ENCODE measurements at regions not wholly inside any gene's neighbourhood (a gene's known extent, or its start where the extent isn't known, plus 50 kb on each side); places are given as distances from the start of the nearest gene placed in this dataset.
A peak's percentile ranks its signal among the peaks of the same experiment; 100 is the strongest.
"Not testable (repeated sequence)": the region's sequence is repeated elsewhere in the genome, so short reads cannot be mapped to it uniquely, and the experiment has no call there.

DNA sequence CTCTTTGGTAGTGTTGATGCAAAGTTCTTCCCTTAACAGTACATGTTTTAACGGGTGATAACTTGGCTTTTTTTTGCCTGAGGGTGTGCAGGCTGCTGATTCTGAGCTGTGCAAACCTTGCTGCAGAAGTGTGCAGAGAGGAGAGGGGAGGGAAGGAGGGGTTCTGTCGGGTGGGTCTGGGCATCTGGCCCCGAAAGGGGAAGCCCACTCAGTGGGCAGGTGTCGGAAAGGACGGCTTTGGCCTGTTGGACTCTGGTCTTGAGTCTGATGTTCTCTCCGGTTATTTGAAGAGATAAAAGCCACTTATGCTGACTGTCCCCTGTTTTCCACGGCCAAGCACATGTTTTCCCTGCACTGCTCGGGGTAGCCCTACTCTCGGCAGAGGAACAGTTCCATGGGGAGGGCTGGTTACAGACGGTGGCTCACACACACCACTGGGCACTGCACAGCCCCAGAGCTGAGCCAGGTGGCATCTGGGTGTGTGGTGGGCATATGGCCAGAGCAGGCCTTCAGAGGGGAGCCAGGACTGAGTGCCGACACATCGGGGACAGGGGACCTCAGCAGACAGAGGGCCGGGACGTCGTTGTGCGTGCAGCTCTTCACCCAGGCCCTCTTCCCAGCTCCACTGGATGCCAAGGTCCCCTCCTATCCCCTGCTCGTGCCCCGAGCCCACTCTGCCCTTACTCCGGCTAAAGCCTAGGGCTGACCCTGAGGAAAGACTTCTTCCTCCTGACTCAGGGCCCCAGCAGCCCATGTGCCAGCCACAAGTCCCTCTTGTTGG, 93.2 kb downstream of the TEX29 start:
- DNase-seq (ENCODE audit: low read depth) = no peak

DNA sequence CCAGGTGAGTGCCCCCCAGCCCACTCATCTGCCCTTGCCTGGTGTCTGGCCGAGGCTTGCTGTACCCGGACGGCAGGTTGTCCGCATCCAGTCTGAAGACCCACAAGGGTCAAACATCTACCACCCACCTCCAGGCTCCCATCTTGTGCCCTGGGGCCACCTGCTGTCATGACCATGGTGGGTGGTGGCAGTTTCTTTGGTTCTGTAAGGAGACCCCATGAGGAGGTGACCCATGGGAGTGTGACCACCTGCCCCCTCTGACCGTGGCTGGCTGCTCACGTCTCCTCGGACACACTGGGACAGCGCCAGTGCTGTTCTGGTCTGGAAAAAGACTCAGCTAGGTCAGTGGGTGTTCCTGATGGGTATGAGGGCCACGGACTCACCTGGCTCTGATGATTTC, 93.9 kb downstream of the TEX29 start:
- DNase-seq (ENCODE audit: low read depth) = no peak

DNA sequence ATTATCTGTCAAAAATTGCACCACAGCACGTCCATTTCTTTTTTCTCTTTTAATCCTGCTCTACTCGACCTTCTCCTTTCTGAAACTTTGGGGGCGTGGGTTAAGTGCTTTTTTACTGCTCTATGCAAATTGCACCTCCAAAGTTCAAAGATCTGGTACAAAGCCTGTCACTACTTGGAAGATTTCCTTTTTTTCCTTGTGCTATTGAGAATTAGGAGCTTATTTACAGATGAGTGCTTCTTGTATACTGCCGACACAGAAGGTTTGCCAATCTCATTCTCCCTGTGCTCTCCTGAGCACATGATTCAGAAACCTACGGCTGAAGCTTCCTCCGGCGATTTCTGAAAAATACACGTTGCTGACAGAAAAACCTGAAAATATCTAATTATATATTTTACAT, 94.8 kb downstream of the TEX29 start:
- no peak for DNase-seq (ENCODE audit: low read depth)

DNA sequence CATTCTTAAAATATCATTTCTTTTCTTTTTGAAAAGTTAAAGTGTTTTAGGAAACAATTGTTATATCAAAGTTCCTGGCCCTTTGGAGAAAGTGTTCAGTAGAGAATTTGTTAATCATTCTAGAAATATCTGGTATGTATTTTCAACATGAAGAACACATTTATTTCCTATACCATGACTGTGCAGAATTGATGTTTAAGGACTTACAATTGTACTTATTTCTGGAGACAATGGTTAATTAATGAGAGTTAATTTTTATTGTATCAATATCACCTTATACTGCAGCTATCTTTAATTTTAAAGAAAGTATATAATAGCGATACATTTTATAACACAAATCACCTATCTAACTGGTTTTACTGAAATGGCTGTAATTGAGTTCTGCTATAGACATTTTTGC, 95.3 kb downstream of the TEX29 start:
- no peak for DNase-seq (ENCODE audit: low read depth)

DNA sequence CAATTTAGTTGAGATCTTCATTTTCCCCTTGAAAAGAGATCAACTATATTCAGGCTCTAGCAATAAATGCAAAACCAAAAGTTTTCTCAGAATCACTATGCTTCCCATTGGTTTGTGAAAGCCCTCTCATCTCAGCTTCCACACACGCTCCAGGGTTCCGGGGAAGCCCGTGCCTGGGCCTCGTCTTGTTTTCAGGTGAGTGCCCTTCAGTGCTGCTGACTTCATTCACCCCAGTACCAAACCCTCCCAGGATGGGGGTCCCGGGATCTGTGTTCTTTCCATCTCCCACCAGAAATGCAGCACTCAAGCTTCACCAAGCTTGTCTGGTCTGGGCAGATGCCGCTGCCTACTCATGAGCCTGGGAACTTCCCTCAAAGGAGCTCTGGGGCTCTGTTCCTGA, 97.7 kb downstream of the TEX29 start:
- no peak for DNase-seq (ENCODE audit: low read depth)

DNA sequence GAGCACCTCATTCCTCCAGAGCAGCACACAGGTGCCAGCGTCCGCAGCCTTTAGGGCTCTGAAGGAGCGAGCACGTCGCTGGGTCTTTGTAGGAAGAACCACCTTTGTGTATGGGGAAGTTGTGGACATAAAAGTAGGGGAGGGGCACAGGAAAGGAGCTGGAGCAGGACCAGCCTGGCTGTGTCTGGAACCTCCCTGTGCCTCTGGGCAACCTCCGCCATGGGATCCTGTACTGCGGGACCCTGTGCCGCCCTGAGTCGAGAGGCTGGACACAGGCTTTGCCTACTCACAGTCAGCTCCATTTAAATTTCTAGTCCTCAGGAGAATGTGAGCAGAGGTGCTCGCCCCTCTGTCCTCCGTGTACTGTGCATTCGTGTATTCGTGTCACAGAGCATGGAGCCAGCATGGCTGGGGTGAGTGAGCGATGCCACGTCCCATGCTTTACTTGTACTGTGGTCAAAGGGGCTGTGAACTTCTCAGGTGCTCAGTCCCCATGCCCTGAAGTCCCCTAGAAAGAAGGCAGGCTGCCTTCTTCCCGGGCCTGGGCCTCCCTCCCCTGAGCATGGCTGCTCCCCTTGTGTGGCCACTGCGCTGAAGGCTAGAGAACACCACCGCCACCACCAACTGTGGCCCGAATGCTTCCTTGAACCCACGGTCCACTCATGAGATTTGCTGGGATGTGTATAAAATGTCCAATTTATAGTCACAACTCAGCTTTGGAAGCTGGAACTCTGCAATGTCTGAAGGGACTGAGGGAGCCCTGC, 99.9 kb downstream of the TEX29 start:
- no peak for DNase-seq (ENCODE audit: low read depth)

DNA sequence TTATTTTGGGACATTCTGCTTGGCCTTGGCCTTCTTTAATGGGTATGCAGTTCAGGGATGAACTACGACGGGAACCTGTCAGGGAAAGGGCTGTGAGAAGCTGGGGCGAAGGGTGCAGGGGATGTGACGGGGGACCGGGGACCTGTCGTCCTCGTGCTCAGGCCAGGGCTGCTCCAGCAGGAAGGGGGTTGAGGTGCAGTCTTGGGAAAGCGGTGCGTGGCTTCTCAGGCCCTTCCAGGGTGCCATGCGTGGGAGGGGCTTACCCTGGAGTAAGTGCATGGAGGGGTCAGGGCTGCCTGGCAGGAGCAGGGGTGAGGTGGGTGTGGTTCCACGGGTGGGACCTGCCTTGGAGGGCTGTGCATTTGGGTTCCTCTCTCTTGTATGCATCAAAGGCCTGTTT, 100.8 kb downstream of the TEX29 start:
- no peak for DNase-seq (ENCODE audit: low read depth)

DNA sequence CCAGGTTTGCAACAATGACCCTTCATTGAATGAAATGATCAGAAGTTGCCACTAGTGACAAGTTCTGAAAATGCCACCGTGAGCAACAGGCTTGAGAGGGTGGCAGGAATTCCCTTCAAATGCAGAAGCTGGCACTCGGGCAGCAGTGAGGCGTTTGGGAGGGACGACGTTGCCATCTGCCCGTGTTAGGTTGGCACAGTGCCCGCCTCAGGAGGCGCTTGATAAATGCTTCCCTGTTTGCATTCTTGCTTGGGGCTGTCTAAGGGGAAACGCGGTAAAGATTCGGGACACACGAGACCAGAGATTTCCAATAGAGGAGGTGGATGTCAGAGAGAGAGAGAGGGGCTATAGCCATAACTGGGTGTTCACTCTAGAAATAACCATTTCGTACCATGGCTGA, 101.9 kb downstream of the TEX29 start:
- DNase-seq (ENCODE audit: low read depth) = no peak

DNA sequence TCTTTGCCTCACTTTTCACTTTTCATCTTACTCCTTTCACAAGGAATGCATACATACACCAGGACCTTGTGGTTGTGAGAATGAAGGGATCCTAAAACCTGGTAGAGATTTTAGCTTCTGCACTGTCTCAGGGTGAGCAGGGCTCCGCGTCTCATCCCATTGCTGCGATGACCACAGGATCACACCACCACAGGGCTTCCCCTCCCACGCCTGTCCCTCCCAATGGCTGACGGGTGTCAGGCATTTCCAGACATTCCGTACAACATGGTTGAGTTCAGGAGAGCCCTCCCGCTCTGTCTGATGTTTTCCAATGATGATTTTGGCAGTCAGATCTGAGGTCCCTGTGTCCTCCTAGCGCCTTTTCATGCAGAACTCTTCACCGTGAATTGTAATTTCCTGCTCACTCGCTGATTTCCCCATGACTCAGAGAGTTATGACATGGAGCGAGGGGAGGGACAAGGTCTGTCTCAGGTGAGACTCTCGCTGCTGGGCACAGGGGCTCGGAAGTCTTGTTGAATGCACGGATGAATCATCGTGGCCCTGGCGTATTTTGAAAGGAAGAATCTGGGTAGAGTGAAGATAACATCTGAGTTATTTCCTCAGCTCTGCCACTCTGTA, 102.8 kb downstream of the TEX29 start:
- DNase-seq (ENCODE audit: low read depth) = peak; percentile 8

DNA sequence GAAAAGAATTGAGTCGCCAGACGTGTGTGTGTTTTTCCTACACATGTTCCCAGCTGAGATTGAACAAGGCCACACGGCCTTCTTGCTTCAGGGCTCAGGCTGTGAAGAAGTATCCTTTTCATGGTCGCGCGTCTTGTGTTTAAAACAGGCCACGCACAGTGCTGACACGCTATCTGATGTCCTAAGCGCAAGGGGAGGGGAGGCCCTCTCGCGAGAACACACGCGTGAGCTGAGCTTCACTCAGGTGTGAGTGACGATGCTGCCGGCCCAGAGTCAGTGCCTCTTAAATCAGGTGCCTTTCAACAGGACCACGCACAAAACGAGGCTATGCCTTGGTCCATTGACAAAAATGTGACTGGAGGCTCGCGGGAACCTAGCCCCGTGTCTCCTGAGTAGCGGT, 103.7 kb downstream of the TEX29 start:
- no peak for DNase-seq (ENCODE audit: low read depth)

DNA sequence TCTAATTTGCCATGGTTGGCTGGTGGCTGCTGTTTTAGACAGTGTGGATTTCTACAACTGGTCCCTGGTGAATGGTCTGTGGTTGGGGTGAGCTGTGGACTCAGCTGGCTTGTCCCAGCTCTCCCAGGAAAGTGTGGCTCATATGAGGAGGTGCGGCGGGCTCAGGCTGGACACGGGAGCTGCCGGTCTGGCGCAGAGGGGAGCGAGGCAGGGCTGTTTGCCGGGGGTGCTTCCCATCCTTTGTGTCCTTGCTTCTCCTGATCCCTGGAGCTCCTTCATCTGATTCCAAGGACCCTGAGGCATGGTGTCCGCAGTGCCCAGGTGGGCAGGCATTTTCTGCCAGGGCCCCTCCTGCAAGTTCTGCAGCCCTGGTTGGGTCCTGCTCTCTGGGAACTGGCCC, 104.9 kb downstream of the TEX29 start:
- no peak for DNase-seq (ENCODE audit: low read depth)

DNA sequence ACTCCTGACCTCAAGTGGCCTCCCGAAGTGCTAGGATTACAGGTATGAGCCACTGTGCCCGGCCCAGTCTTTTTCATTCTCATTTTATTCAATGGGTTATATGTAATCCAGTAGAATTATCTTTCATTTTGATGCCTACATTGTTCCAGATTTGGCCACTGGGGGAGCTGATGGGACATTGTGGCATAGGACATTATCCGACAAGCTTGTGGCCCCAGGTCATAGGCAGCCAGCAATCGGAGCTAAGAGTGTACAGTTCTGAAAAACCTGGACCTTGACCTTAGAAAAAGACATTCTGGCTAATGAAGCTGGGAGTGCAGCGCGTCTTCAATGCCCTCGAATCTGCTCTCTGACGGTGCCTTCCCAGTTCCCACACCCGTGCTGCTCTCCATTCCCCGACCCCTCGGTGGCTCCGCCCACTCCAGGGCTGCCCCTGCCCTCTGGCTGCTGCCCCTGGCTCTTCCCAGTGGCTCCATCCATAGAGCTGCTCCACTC, 108.7 kb downstream of the TEX29 start:
- DNase-seq (ENCODE audit: low read depth) = peak; percentile 17

DNA sequence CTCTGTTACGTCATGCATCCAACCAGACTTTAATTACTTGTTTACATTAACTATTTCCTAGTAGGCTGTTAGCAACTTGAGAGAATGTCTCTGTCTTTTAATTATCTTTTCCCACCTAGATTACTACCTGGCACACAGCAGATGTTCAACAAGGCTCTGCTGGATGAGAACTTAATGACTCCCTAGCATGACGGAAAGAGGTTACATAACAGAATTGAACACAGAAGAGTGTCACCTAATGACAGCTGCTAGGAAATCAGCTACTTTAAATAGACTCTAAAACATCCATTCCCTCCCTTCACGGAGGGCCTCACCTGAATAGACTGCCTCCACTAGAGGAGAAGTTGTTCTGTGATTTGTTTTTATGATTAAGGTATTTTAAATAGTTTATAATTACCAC, 110.8 kb downstream of the TEX29 start:
- no peak for DNase-seq (ENCODE audit: low read depth)

DNA sequence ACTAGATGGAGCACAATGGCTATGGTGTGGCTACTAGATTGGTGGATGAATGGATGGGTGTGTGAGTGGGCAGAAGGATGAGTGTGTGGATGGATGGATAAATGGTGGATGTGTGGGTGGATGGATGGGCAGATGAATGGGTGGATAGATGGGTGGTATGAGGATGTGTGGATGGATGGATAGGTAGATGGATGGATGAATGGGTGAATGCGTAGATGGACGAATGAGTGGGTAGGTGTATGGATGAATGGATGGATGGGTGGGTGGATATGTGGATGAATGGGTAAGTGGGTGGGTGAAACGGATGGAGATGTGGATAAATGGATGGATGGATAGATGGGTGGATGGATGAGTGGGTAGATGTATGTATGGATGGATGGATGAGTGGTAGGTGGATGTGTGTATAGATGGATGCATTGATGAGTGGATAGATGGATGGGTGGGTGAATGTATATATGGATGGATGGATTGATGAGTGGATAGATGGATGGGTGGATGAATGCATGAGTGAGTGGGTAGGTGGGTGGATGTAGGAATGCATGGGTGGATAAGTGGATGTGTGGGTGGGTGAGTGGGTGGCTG, 114.2 kb downstream of the TEX29 start:
- no peak for DNase-seq (ENCODE audit: low read depth)

DNA sequence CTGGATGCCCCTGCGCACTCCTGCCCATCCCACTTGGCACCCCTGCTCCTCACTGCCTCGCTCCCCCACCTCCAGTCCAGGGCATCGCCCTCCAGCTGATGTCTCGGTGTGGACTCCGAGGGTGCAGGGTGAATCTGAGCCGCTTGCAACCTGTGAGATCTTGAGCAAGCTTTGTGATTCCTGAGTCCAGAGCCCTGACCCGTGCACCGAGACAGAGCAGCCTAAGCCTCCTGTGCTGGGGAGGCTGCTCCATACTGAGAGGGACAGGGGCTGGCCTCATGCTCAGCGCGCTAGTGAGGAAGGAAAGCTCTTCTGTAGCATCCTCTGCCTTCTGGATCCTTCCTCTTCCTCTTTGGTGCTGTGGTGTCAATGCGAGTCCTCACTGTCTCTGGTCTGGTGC, 116.0 kb downstream of the TEX29 start:
- DNase-seq (ENCODE audit: low read depth) = no peak

DNA sequence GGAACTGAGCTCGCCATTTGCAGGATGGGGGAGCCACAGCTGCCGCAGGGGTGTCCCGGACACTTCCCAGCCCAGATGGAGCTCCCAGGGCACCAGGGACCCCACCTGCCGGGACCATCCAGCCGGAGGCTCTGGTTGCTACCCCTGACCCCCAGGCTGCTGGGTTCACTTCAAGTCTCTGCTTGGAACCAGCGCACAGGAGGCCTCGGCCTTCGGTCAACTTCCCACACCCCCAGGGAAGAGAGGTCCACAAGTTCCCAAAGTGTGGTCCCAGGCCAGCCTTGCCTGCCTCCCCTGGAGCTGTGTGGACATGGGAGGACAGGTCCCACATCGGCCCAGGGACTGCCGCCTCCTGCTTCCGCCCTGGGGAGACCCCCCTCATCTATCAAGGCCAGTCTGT, 117.0 kb downstream of the TEX29 start:
- DNase-seq (ENCODE audit: low read depth) = no peak

DNA sequence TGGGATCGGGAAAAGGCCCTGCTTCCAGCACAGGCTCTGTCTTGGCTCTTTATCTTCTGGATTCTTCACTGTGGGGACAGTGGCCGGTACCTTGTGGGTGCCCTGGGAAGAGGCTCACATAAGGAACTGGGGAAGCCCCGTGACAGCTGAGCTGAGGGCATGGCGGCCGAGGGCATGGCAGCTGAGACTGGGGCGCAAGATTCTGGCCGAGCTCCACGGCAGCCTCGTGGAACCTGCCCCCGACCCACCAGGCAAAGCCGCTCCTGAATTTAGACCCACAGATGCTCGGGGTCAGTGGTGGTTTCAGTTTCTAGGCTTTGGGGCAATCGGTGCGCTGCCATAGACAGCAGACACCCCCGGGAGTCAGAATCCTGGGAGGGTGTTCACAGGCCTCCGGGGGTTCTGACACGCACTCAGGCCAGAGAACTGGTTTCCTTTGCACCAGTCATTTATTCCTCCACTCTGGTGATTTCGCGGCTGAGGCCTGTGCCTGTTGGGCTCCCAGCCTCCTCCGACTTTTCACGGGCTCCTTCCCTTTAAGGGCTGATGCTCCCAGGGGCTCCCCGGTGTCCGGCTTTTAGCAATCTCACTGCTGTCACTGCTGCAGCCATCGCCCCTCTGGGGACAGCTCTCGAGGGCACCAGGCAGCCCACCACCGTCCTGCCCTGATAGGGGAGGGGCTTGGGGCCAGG, 117.6 kb downstream of the TEX29 start:
- DNase-seq (ENCODE audit: low read depth) = no peak

DNA sequence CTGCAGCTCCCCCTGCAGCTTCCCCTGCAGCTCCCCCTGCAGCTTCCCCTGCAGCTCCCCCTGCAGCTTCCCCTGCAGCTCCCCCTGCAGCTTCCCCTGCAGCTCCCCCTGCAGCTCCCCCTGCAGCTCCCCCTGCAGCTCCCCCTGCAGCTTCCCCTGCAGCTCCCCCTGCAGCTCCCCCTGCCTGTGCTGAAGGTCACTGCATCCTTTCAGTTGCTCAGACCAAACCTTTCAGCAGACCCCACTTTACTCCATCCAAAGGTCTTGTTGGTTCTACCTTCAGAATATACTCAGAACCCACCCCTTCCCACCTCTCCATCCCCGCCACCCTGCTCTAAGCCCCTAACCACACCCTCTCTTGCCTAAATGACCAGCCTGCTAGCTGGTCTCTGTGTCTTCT, 120.0 kb downstream of the TEX29 start:
- not testable (repeated sequence) for DNase-seq (ENCODE audit: low read depth)

DNA sequence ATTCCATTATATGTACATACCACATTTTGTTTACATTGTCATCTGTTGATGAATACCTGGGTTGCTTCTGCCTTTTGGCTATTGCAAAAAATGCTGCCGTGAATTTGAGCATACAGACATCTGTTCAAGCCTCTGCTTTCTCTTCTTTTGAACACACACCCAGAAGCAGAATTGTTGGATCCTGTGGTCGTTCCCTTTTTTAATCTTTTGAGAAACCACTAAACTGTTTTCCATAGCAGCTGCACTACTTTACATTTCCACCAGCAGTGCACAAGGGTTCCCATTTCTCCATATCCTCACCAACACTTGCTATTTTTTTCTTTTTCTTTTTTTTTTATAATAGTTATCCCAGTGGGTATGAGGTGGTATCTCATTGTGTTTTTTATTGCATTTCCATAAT, 123.5 kb downstream of the TEX29 start:
- no peak for DNase-seq (ENCODE audit: low read depth)

DNA sequence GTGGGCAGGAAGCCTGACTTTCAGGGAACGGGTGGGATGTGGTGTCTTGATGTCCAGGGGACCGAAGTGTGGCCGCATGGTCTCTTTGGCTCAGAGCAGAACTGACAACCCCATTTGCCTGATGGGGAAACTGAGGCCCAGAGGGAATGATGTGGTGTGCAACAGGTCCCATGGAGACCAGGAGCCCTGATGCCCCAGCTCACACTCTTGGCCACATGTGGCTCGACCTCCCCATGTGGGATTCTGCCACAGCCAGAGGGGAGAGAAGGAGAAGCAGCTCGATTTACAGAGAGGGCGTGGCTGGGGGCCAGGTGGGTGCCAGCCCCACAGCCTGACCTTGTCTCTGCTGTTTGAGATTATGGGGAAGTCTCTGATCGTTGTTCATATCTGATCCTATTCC, 128.1 kb downstream of the TEX29 start:
- DNase-seq (ENCODE audit: low read depth) = no peak

DNA sequence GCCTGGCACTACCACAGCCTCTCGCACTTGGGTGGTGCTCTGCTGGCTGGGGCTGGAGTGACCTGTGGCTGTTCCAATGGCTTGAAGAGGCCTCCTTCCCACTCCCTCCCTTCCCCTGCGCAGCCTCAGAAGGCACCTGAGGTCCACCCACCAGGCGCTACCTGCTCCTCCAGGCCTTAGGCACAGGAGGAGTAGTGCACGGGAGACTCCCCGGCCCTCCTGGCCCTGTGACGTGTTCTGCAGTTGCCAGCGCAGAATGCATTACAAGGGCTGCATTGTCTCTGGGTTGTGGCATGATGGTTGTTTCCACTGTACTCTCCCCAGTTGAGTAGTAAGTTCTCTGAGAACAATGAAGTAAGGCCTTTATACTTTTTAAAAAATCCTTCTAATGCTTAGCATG, 128.6 kb downstream of the TEX29 start:
- DNase-seq (ENCODE audit: low read depth) = no peak

DNA sequence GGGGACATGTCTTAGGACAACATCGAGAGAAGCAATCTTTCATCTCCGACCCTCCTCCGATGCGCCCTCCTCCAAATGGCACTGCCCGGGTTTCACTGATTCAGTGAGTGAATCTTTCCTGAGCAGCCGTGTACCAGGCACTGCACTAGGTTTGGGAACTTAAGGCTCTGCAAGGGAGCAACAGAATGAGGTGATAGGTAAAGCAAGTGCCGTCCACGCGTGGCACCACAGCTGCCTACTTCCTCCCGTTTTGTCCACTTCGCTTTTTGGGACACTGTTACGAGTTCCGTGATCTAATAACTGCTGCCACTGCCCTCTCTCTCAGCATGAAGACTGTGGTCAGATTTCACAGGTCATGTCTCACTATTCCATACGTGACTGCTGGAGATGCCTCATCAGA, 131.0 kb downstream of the TEX29 start:
- DNase-seq (ENCODE audit: low read depth) = no peak

All from renal cortical epithelial cell (primary cell).